ENCODE measurements at regions not wholly inside any gene's neighbourhood (a gene's known extent, or its start where the extent isn't known, plus 50 kb on each side); places are given as distances from the start of the nearest gene placed in this dataset.
"Not testable (repeated sequence)": the region's sequence is repeated elsewhere in the genome, so short reads cannot be mapped to it uniquely, and the experiment has no call there.

GRCh38 chr3:118533676-118534075 lies 501.0 kb downstream of the IGSF11 start:
- Mint-ChIP-seq H3K4me3 (ENCODE audit: unreplicated experiment) (no peak overlapping the region), H3K27ac (ENCODE audit: unreplicated experiment) (no peak overlapping the region), H3K9me3 (ENCODE audit: unreplicated experiment) (no peaks in the 10 kb centered on the region), H3K27me3 (ENCODE audit: unreplicated experiment) (peaks cover 3% of the 10 kb centered on the region), H3K36me3 (ENCODE audit: low read depth, unreplicated experiment) (no peaks in the 10 kb centered on the region), H3K4me1 (ENCODE audit: unreplicated experiment) (no peaks in the 10 kb centered on the region)
- TF ChIP-seq CTCF (IDR thresholded peaks at IDR 0.05; ENCODE audit: unreplicated experiment) = no peak
- DNase-seq (ENCODE audit: low spot score) = no peak

- Mint-ChIP-seq H3K4me3 (ENCODE audit: unreplicated experiment) (no peak overlapping the region), H3K9me3 (ENCODE audit: unreplicated experiment) (no peaks in the 10 kb centered on the region), H3K36me3 (ENCODE audit: low read depth, unreplicated experiment) (no peaks in the 10 kb centered on the region), H3K27me3 (ENCODE audit: unreplicated experiment) (no peaks in the 10 kb centered on the region), H3K4me1 (ENCODE audit: unreplicated experiment) (no peaks in the 10 kb centered on the region), H3K27ac (ENCODE audit: unreplicated experiment) (no peak overlapping the region)
- TF ChIP-seq CTCF (IDR thresholded peaks at IDR 0.05; ENCODE audit: unreplicated experiment) = no peak
- DNase-seq (ENCODE audit: low spot score) = no peak
Measured at GRCh38 chr3:118534519-118534918, 500.1 kb downstream of the IGSF11 start.

DNA sequence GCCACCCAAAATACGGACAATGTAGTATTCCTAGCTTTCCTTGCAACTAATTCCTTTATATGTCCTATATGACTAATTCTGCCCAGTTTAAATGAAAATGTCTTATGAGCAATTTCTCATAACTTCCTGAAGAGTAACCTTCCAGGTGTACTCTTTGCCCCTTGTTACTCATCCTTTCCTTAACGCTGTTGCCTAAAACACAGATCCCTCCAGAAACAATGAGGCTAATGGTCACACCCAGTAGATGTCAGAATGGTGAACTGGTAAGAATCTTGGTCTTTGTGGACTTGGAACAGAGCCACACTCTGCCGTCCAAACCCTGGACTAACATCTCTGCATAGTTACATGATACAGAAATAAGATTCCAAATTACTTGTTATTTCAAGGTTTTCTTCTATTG lies 497.9 kb downstream of the IGSF11 start:
- TF ChIP-seq CTCF (IDR thresholded peaks at IDR 0.05; ENCODE audit: unreplicated experiment) = no peak
- H3K36me3 Mint-ChIP-seq (ENCODE audit: low read depth, unreplicated experiment) = no peaks in the 10 kb centered on the region
- DNase-seq (ENCODE audit: low spot score) = no peak

GRCh38 chr3:118537454-118537853 lies 497.2 kb downstream of the IGSF11 start:
- Mint-ChIP-seq H3K27ac (ENCODE audit: unreplicated experiment) (no peak overlapping the region), H3K27me3 (ENCODE audit: unreplicated experiment) (peaks cover 4% of the 10 kb centered on the region), H3K4me3 (ENCODE audit: unreplicated experiment) (no peak overlapping the region), H3K36me3 (ENCODE audit: low read depth, unreplicated experiment) (no peaks in the 10 kb centered on the region), H3K9me3 (ENCODE audit: unreplicated experiment) (no peaks in the 10 kb centered on the region), H3K4me1 (ENCODE audit: unreplicated experiment) (peaks cover 1% of the 10 kb centered on the region)
- no peak for TF ChIP-seq CTCF (IDR thresholded peaks at IDR 0.05; ENCODE audit: unreplicated experiment)
- DNase-seq (ENCODE audit: low spot score) = no peak

More for the DNA sequence above, 497.9 kb downstream of the IGSF11 start:
- H3K27ac Mint-ChIP-seq (ENCODE audit: unreplicated experiment) = no peak overlapping the region
- no peaks in the 10 kb centered on the region for H3K27me3 Mint-ChIP-seq (ENCODE audit: unreplicated experiment)
- H3K4me3 Mint-ChIP-seq (ENCODE audit: unreplicated experiment) = no peak overlapping the region
- H3K9me3 Mint-ChIP-seq (ENCODE audit: unreplicated experiment) = no peaks in the 10 kb centered on the region
- no peaks in the 10 kb centered on the region for H3K4me1 Mint-ChIP-seq (ENCODE audit: unreplicated experiment)

DNA sequence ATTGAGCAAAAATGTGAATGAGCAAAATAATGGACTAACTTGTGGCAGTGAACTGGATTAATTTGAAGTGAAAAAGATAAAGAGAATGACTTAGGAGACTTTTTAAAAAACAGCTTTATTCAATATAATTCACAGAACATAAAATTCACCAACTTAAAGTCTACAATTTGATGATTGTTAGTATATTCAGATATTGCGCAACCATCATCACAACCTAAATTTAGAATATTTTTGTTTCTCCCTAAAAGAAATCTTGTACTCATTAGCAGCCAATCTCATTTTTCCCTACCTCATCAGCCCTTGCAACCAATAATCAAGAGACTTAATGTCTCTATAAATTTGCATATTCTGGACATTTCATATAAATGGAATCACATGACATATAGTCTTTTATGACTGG lies 496.5 kb downstream of the IGSF11 start:
- H3K27ac Mint-ChIP-seq (ENCODE audit: unreplicated experiment) = no peak overlapping the region
- H3K9me3 Mint-ChIP-seq (ENCODE audit: unreplicated experiment) = no peaks in the 10 kb centered on the region
- H3K27me3 Mint-ChIP-seq (ENCODE audit: unreplicated experiment) = peaks cover 4% of the 10 kb centered on the region
- TF ChIP-seq CTCF (IDR thresholded peaks at IDR 0.05; ENCODE audit: unreplicated experiment) = no peak
- H3K4me3 Mint-ChIP-seq (ENCODE audit: unreplicated experiment) = no peak overlapping the region
- no peaks in the 10 kb centered on the region for H3K36me3 Mint-ChIP-seq (ENCODE audit: low read depth, unreplicated experiment)
- peaks cover 2% of the 10 kb centered on the region for H3K4me1 Mint-ChIP-seq (ENCODE audit: unreplicated experiment)
- DNase-seq (ENCODE audit: low spot score) = no peak

GRCh38 chr3:118539820-118540447 lies 494.7 kb downstream of the IGSF11 start:
- H3K4me3 Mint-ChIP-seq (ENCODE audit: unreplicated experiment); H3K36me3 Mint-ChIP-seq (ENCODE audit: low read depth, unreplicated experiment); H3K27me3 Mint-ChIP-seq (ENCODE audit: unreplicated experiment); H3K4me1 Mint-ChIP-seq (ENCODE audit: unreplicated experiment); H3K27ac Mint-ChIP-seq (ENCODE audit: unreplicated experiment); DNase-seq (ENCODE audit: low spot score); H3K9me3 Mint-ChIP-seq (ENCODE audit: unreplicated experiment): not testable (repeated sequence)

- not testable (repeated sequence) for H3K27ac Mint-ChIP-seq (ENCODE audit: unreplicated experiment); H3K9me3 Mint-ChIP-seq (ENCODE audit: unreplicated experiment); H3K27me3 Mint-ChIP-seq (ENCODE audit: unreplicated experiment); H3K4me3 Mint-ChIP-seq (ENCODE audit: unreplicated experiment); DNase-seq (ENCODE audit: low spot score); H3K36me3 Mint-ChIP-seq (ENCODE audit: low read depth, unreplicated experiment); H3K4me1 Mint-ChIP-seq (ENCODE audit: unreplicated experiment)
Measured at GRCh38 chr3:118540448-118540821, 494.2 kb downstream of the IGSF11 start.
